Naive thymus-derived CD8-positive, alpha-beta T cell (primary cell): ENCODE measurements at regions not wholly inside any gene's neighbourhood (a gene's known extent, or its start where the extent isn't known, plus 50 kb on each side); places are given as distances from the start of the nearest gene placed in this dataset.

Experiments used
- ATAC-seq, 2 donors: fragments of 150-1000 bp; cut with Tn5 transposase in 1 of 2; sonication (Bioruptor Pico), chemical (Tn5 transposase) in 1 of 2; 1 replicate in 1 of 2; 2 replicates in 1 of 2; pipeline ENCODE4 v1.10.0; 2021; ENCODE audit warnings: mild to moderate bottlenecking in 2 of 2, moderate library complexity in 2 of 2
- POLR2A ChIA-PET: fragments of 350-600 bp; sonication (Branson Sonifier 250); formaldehyde crosslinking; loops from one replicate; lab custom pipeline; 2021; ENCODE audit warnings: antibody characterized with exemption; lab: Charles Lee
- DNase-seq, 10 donors: peaks; one replicate each; pipeline versions ENCODE4 v3.0.0 to v3.0.0-alpha.2; 2020 to 2022
- H3K27ac Mint-ChIP-seq, 10 donors: one replicate each; pipeline ENCODE4 v1.8.0; 2020 to 2022; ENCODE audit warnings: mild to moderate bottlenecking in 10 of 10, mixed read lengths in 10 of 10, moderate library complexity in 4 of 10, inconsistent platforms in 1 of 10
- H3K27me3 Mint-ChIP-seq, 5 donors: one replicate each; pipeline ENCODE4 v1.8.0; 2021 to 2022; ENCODE audit warnings: mixed read lengths in 5 of 5
- H3K36me3 Mint-ChIP-seq, 3 donors: one replicate each; pipeline ENCODE4 v1.8.0; 2020 to 2022; ENCODE audit warnings: mixed read lengths in 3 of 3, mild to moderate bottlenecking in 2 of 3, inconsistent platforms in 1 of 3
- H3K4me1 Mint-ChIP-seq, 4 donors: one replicate each; pipeline ENCODE4 v1.8.0; 2021 to 2022; ENCODE audit warnings: mixed read lengths in 4 of 4
- H3K4me3 Mint-ChIP-seq, 10 donors: one replicate each; pipeline ENCODE4 v1.8.0; 2020 to 2022; ENCODE audit warnings: mild to moderate bottlenecking in 10 of 10, mixed read lengths in 10 of 10, moderate library complexity in 6 of 10, inconsistent platforms in 1 of 10
- H3K9me3 Mint-ChIP-seq, 9 donors: one replicate each; pipeline ENCODE4 v1.8.0; 2020 to 2022; ENCODE audit warnings: mixed read lengths in 9 of 9, mild to moderate bottlenecking in 3 of 9, inconsistent platforms in 1 of 9, moderate library complexity in 1 of 9

- Mint-ChIP-seq H3K9me3 (no peaks in the 10 kb centered on the region), H3K4me3 (no peak overlapping the region), H3K27me3 (no peaks in the 10 kb centered on the region), H3K36me3 (peaks cover 4 to 45% (median 5%) of the 10 kb centered on the region in 3 donors), H3K4me1 (peaks cover 39 to 85% (median 76%) of the 10 kb centered on the region in 4 donors), H3K27ac (peak overlapping the region in 3 of 10 donors; percentile 20 to 88 (median 63))
- ATAC-seq (no peak), DNase-seq (no peak)
- POLR2A ChIA-PET, result no interaction called here
Measured at GRCh38 chr7:130932667-130933432, 198.8 kb upstream of the KLF14 start.

GRCh38 chr7:130933919-130934318, 199.9 kb upstream of the KLF14 start:
- DNase-seq (no peak), ATAC-seq (no peak)
- POLR2A ChIA-PET, result interaction anchor here (0.7 kb wide), 2 partner anchors 493 to 605 kb away, joined by 4 to 6 read pairs; no protein-coding TSS in a partner anchor
- H3K4me1 Mint-ChIP-seq, result peaks cover 38 to 86% (median 76%) of the 10 kb centered on the region in 4 donors
- H3K27me3 Mint-ChIP-seq, result no peaks in the 10 kb centered on the region
- no peak overlapping the region for H3K4me3 Mint-ChIP-seq
- H3K9me3 Mint-ChIP-seq, result no peaks in the 10 kb centered on the region
- peaks cover 4 to 48% (median 5%) of the 10 kb centered on the region in 3 donors for H3K36me3 Mint-ChIP-seq
- peak overlapping the region in 3 of 10 donors; percentile 28 to 76 (median 71) for H3K27ac Mint-ChIP-seq

GRCh38 chr7:130935564-130936157, 201.7 kb upstream of the KLF14 start:
- POLR2A ChIA-PET, result interaction anchor here (2.0 kb wide), 1 partner anchor 9 kb away, joined by 7 read pairs; no protein-coding TSS in a partner anchor
- Mint-ChIP-seq H3K4me1 (peaks cover 36 to 87% (median 78%) of the 10 kb centered on the region in 4 donors), H3K27ac (peak overlapping the region; percentile 18 to 83 (median 58)), H3K36me3 (peaks cover 8 to 54% (median 9%) of the 10 kb centered on the region in 3 donors), H3K27me3 (no peaks in the 10 kb centered on the region), H3K9me3 (no peaks in the 10 kb centered on the region), H3K4me3 (peak overlapping the region in 3 of 10 donors; percentile 1 to 66 (median 5))
- DNase-seq, result no peak
- ATAC-seq, result no peak

- no peak for ATAC-seq
- no peaks in the 10 kb centered on the region for H3K9me3 Mint-ChIP-seq
- no peak for DNase-seq
- peak overlapping the region in 9 of 10 donors; percentile 1 to 76 (median 46) for H3K27ac Mint-ChIP-seq
- H3K27me3 Mint-ChIP-seq, result no peaks in the 10 kb centered on the region
- peaks cover 9 to 58% (median 11%) of the 10 kb centered on the region in 3 donors for H3K36me3 Mint-ChIP-seq
- H3K4me3 Mint-ChIP-seq, result peak overlapping the region in 1 of 10 donors; percentile 2
- peaks cover 39 to 86% (median 79%) of the 10 kb centered on the region in 4 donors for H3K4me1 Mint-ChIP-seq
- POLR2A ChIA-PET, result interaction anchor here (0.6 to 2.0 kb wide), 2 partner anchors 8 to 17 kb away, joined by 3 to 7 read pairs; no protein-coding TSS in a partner anchor
Measured at GRCh38 chr7:130936202-130936931, 202.4 kb upstream of the KLF14 start.

GRCh38 chr7:130937016-130937415, 203.0 kb upstream of the KLF14 start:
- no peak overlapping the region for H3K4me3 Mint-ChIP-seq
- ATAC-seq (no peak), DNase-seq (no peak)
- H3K27me3 Mint-ChIP-seq, result no peaks in the 10 kb centered on the region
- no peaks in the 10 kb centered on the region for H3K9me3 Mint-ChIP-seq
- H3K27ac Mint-ChIP-seq, result peak overlapping the region in 7 of 10 donors; percentile 3 to 76 (median 57)
- POLR2A ChIA-PET, result no interaction called here
- peaks cover 39 to 87% (median 84%) of the 10 kb centered on the region in 4 donors for H3K4me1 Mint-ChIP-seq
- peaks cover 9 to 63% (median 11%) of the 10 kb centered on the region in 3 donors for H3K36me3 Mint-ChIP-seq

GRCh38 chr7:130937830-130938229, 203.8 kb upstream of the KLF14 start:
- Mint-ChIP-seq H3K4me1 (peaks cover 40 to 91% (median 88%) of the 10 kb centered on the region in 4 donors), H3K27me3 (no peaks in the 10 kb centered on the region), H3K36me3 (peaks cover 9 to 61% (median 11%) of the 10 kb centered on the region in 3 donors), H3K27ac (peak overlapping the region in 7 of 10 donors; percentile 25 to 87 (median 71)), H3K9me3 (no peaks in the 10 kb centered on the region), H3K4me3 (peak overlapping the region in 4 of 10 donors; percentile 15 to 47 (median 20))
- DNase-seq (no peak), ATAC-seq (no peak)
- POLR2A ChIA-PET, result interaction anchor here (0.6 kb wide), 1 partner anchor 18 kb away, joined by 4 read pairs; no protein-coding TSS in a partner anchor

GRCh38 chr7:130938661-130939060, 204.7 kb upstream of the KLF14 start:
- Mint-ChIP-seq H3K27me3 (no peaks in the 10 kb centered on the region), H3K9me3 (no peaks in the 10 kb centered on the region), H3K4me1 (peaks cover 40 to 91% (median 89%) of the 10 kb centered on the region in 4 donors), H3K4me3 (peak overlapping the region in 4 of 10 donors; percentile 1 to 36 (median 26)), H3K36me3 (peaks cover 9 to 61% (median 11%) of the 10 kb centered on the region in 3 donors), H3K27ac (peak overlapping the region in 6 of 10 donors; percentile 25 to 87 (median 64))
- DNase-seq (no peak), ATAC-seq (peak; percentile 38)
- POLR2A ChIA-PET, result interaction anchor here (0.6 to 1.0 kb wide), 2 partner anchors 13 to 116 kb away, joined by 3 to 4 read pairs; no protein-coding TSS in a partner anchor

- Mint-ChIP-seq H3K27me3 (no peaks in the 10 kb centered on the region), H3K27ac (peak overlapping the region in 3 of 10 donors; percentile 20 to 36 (median 33)), H3K4me1 (peaks cover 35 to 91% (median 88%) of the 10 kb centered on the region in 4 donors), H3K4me3 (peak overlapping the region in 5 of 10 donors; percentile 13 to 87 (median 40)), H3K36me3 (peaks cover 8 to 57% (median 9%) of the 10 kb centered on the region in 3 donors), H3K9me3 (no peaks in the 10 kb centered on the region)
- POLR2A ChIA-PET, result interaction anchor here (0.7 to 1.0 kb wide), 3 partner anchors 14 to 432 kb away, joined by 3 to 6 read pairs (median 3); no protein-coding TSS in a partner anchor
- ATAC-seq, result no peak
- DNase-seq, result no peak
Measured at GRCh38 chr7:130939321-130940095, 205.5 kb upstream of the KLF14 start.

GRCh38 chr7:130940326-130940725, 206.3 kb upstream of the KLF14 start:
- POLR2A ChIA-PET, result interaction anchor here (0.7 kb wide), 2 partner anchors 28 to 432 kb away, joined by 3 to 6 read pairs; no protein-coding TSS in a partner anchor
- H3K36me3 Mint-ChIP-seq, result peaks cover 6 to 52% (median 9%) of the 10 kb centered on the region in 3 donors

GRCh38 chr7:130940907-130941306, 206.9 kb upstream of the KLF14 start:
- Mint-ChIP-seq H3K9me3 (no peaks in the 10 kb centered on the region), H3K36me3 (peaks cover 4 to 53% (median 6%) of the 10 kb centered on the region in 3 donors), H3K27me3 (no peaks in the 10 kb centered on the region), H3K27ac (peak overlapping the region in 9 of 10 donors; percentile 82 to 98 (median 91)), H3K4me3 (peak overlapping the region; percentile 77 to 91 (median 82)), H3K4me1 (peaks cover 34 to 92% (median 88%) of the 10 kb centered on the region in 4 donors)
- ATAC-seq (no peak), DNase-seq (no peak)
- POLR2A ChIA-PET, result interaction anchor here (1.1 kb wide), 2 partner anchors 29 to 166 kb away, joined by 4 to 8 read pairs; no protein-coding TSS in a partner anchor

More at GRCh38 chr7:130940326-130940725, 206.3 kb upstream of the KLF14 start:
- Mint-ChIP-seq H3K27me3 (no peaks in the 10 kb centered on the region), H3K9me3 (no peaks in the 10 kb centered on the region), H3K4me3 (peak overlapping the region; percentile 20 to 87 (median 52)), H3K27ac (peak overlapping the region in 6 of 10 donors; percentile 16 to 91 (median 68)), H3K4me1 (peaks cover 33 to 92% (median 89%) of the 10 kb centered on the region in 4 donors)
- ATAC-seq (no peak), DNase-seq (no peak)
